Astrocyte (in vitro differentiated cells and primary cell): ENCODE measurements at regions not wholly inside any gene's neighbourhood (a gene's known extent, or its start where the extent isn't known, plus 50 kb on each side); places are given as distances from the start of the nearest gene placed in this dataset.

Experiments used
- EZH2 ChIP-seq: IDR thresholded peaks from 2 replicates; pipeline ENCODE4 v1.6.1; 2012; ENCODE audit warnings: mild to moderate bottlenecking, low read length, inconsistent platforms; ENCODE audit not compliant: insufficient read depth
- TF ChIP-seq, protein P1 (sequence below): IDR thresholded peaks from 2 replicates; pipeline ENCODE4 v1.5.1; 2011; ENCODE audit warnings: low read depth, mild to moderate bottlenecking, inconsistent platforms, low read length, moderate library complexity; ENCODE audit not compliant: insufficient read depth

- TF ChIP-seq, protein P1, sequence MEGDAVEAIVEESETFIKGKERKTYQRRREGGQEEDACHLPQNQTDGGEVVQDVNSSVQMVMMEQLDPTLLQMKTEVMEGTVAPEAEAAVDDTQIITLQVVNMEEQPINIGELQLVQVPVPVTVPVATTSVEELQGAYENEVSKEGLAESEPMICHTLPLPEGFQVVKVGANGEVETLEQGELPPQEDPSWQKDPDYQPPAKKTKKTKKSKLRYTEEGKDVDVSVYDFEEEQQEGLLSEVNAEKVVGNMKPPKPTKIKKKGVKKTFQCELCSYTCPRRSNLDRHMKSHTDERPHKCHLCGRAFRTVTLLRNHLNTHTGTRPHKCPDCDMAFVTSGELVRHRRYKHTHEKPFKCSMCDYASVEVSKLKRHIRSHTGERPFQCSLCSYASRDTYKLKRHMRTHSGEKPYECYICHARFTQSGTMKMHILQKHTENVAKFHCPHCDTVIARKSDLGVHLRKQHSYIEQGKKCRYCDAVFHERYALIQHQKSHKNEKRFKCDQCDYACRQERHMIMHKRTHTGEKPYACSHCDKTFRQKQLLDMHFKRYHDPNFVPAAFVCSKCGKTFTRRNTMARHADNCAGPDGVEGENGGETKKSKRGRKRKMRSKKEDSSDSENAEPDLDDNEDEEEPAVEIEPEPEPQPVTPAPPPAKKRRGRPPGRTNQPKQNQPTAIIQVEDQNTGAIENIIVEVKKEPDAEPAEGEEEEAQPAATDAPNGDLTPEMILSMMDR: no peak
- TF ChIP-seq EZH2: no peak
These were observed 220.0 kb downstream of the ANKRD60 start for GRCh38 chr20:58008413-58008812.
